A549 (cell line): ENCODE measurements at regions not wholly inside any gene's neighbourhood (a gene's known extent, or its start where the extent isn't known, plus 50 kb on each side); places are given as distances from the start of the nearest gene placed in this dataset.

Experiments used
- CEBPB ChIP-seq, 2 experiments: fragments of >200 bp in 1 of 2; sonication (Bioruptor Twin) in 1 of 2; formaldehyde crosslinking in 1 of 2; IDR thresholded peaks; 2 replicates each; pipeline ENCODE4 v1.6.1; 2012 to 2016
- CHD2 ChIP-seq: fragments of 150-350 bp; IDR thresholded peaks from 2 replicates; pipeline ENCODE4 v1.6.1; 2014; ENCODE audit warnings: low read length; ENCODE audit not compliant: partially characterized antibody
- HDAC2 ChIP-seq: fragments of 200-600 bp; sonication (generic); IDR thresholded peaks from 2 replicates; pipeline ENCODE4 v1.6.1; 2016
- JUN ChIP-seq, 2 experiments: fragments of >200 bp; sonication (Bioruptor Twin); formaldehyde crosslinking; IDR thresholded peaks; 2 replicates in 1 of 2; 3 replicates in 1 of 2; pipeline ENCODE4 v1.6.1; 2016 to 2017
- MYC ChIP-seq: IDR thresholded peaks from 2 replicates; pipeline ENCODE4 v1.6.1; 2012; ENCODE audit warnings: mild to moderate bottlenecking, inconsistent platforms, low read length, improper control_type of control experiment, borderline replicate concordance
- NPAS2 ChIP-seq: fragments of 250-450 bp; sonication (Bioruptor Pico); IDR thresholded peaks from 2 replicates; pipeline ENCODE4 v1.8.0; 2022; ENCODE audit warnings: mild to moderate bottlenecking, moderate library complexity, borderline replicate concordance
- POLR2A ChIP-seq: IDR thresholded peaks from 2 replicates; pipeline ENCODE4 v1.6.1; 2012; ENCODE audit warnings: mild to moderate bottlenecking, low read length
- RAD21 ChIP-seq, 2 experiments: fragments of >200 bp in 1 of 2; sonication (Bioruptor Twin) in 1 of 2; formaldehyde crosslinking in 1 of 2; IDR thresholded peaks in 1 of 2; conservative IDR thresholded peaks in 1 of 2; 2 replicates in 1 of 2; 3 replicates in 1 of 2; pipeline ENCODE4 v1.6.1; 2012 to 2018; ENCODE audit warnings: inconsistent platforms in 1 of 2
- ZNF302 ChIP-seq: fragments of 250-450 bp; sonication (Bioruptor Pico); IDR thresholded peaks from 2 replicates; pipeline ENCODE4 v1.9.0; 2021; ENCODE audit warnings: inconsistent platforms, mild to moderate bottlenecking, moderate library complexity
- TF ChIP-seq, protein P1 (sequence below): fragments of >200 bp; sonication (Bioruptor Twin); formaldehyde crosslinking; IDR thresholded peaks from 3 replicates; pipeline ENCODE4 v1.5.1; 2016
- TF ChIP-seq, protein P2 (sequence below): fragments of 450-650 bp; IDR thresholded peaks from 2 replicates; pipeline ENCODE4 v1.6.1; 2014; ENCODE audit warnings: antibody characterized with exemption
- TF ChIP-seq, protein P3 (sequence below): fragments of 150-350 bp; IDR thresholded peaks from 2 replicates; pipeline ENCODE4 v1.6.1; 2014; ENCODE audit warnings: low read depth, mild to moderate bottlenecking, low read length
- TF ChIP-seq, protein P4 (sequence below): IDR thresholded peaks from 2 replicates; pipeline ENCODE4 v1.6.1; 2012

DNA sequence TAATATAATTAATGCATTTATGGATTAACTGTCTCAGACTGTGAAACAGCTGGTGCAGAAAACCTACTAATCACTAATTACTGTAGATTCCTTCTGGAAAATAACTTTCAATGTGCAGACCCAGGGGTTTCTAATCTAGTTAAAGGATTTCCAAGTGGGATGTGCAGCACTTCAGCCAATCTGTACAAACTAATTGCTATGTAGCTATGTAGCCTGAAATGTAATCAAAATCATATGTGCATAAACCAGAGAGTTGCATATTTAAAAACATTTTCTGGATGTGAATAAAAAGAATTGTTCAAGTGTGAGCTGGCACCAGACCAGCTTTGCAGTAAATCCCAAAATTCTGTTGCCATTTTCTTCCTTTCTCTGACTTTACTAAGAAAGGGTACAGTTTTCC lies 127.5 kb upstream of the CD96 start:
- TF ChIP-seq NPAS2 (CRISPR knock-in tag): no peak
- TF ChIP-seq, protein P1, sequence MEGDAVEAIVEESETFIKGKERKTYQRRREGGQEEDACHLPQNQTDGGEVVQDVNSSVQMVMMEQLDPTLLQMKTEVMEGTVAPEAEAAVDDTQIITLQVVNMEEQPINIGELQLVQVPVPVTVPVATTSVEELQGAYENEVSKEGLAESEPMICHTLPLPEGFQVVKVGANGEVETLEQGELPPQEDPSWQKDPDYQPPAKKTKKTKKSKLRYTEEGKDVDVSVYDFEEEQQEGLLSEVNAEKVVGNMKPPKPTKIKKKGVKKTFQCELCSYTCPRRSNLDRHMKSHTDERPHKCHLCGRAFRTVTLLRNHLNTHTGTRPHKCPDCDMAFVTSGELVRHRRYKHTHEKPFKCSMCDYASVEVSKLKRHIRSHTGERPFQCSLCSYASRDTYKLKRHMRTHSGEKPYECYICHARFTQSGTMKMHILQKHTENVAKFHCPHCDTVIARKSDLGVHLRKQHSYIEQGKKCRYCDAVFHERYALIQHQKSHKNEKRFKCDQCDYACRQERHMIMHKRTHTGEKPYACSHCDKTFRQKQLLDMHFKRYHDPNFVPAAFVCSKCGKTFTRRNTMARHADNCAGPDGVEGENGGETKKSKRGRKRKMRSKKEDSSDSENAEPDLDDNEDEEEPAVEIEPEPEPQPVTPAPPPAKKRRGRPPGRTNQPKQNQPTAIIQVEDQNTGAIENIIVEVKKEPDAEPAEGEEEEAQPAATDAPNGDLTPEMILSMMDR: no peak
- TF ChIP-seq, protein P2, sequence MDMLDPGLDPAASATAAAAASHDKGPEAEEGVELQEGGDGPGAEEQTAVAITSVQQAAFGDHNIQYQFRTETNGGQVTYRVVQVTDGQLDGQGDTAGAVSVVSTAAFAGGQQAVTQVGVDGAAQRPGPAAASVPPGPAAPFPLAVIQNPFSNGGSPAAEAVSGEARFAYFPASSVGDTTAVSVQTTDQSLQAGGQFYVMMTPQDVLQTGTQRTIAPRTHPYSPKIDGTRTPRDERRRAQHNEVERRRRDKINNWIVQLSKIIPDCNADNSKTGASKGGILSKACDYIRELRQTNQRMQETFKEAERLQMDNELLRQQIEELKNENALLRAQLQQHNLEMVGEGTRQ: no peak
- TF ChIP-seq POLR2A: no peak
- no peak for TF ChIP-seq JUN (IDR thresholded peaks at IDR 0.05)
- TF ChIP-seq MYC: no peak
- TF ChIP-seq CEBPB (IDR thresholded peaks at IDR 0.05): no peak
- TF ChIP-seq CHD2: no peak
- no peak for TF ChIP-seq HDAC2
- TF ChIP-seq RAD21 (conservative IDR thresholded peaks at IDR 0.05 in 1 of 2, IDR thresholded peaks at IDR 0.05 in 1 of 2): no peak
- no peak for TF ChIP-seq ZNF302 (CRISPR knock-in tag)
- TF ChIP-seq, protein P3, sequence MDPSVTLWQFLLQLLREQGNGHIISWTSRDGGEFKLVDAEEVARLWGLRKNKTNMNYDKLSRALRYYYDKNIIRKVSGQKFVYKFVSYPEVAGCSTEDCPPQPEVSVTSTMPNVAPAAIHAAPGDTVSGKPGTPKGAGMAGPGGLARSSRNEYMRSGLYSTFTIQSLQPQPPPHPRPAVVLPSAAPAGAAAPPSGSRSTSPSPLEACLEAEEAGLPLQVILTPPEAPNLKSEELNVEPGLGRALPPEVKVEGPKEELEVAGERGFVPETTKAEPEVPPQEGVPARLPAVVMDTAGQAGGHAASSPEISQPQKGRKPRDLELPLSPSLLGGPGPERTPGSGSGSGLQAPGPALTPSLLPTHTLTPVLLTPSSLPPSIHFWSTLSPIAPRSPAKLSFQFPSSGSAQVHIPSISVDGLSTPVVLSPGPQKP: no peak
- TF ChIP-seq, protein P4, sequence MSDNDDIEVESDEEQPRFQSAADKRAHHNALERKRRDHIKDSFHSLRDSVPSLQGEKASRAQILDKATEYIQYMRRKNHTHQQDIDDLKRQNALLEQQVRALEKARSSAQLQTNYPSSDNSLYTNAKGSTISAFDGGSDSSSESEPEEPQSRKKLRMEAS: no peak
